Inflammatory macrophage treated with lipopolysaccharide for 1 hour (primary cell): ENCODE measurements at regions not wholly inside any gene's neighbourhood (a gene's known extent, or its start where the extent isn't known, plus 50 kb on each side); places are given as distances from the start of the nearest gene placed in this dataset.

Source experiments
- DNase-seq, 2 donors: peaks; one replicate each; pipeline ENCODE4 v3.0.0-alpha.2; 2020 to 2022

DNA sequence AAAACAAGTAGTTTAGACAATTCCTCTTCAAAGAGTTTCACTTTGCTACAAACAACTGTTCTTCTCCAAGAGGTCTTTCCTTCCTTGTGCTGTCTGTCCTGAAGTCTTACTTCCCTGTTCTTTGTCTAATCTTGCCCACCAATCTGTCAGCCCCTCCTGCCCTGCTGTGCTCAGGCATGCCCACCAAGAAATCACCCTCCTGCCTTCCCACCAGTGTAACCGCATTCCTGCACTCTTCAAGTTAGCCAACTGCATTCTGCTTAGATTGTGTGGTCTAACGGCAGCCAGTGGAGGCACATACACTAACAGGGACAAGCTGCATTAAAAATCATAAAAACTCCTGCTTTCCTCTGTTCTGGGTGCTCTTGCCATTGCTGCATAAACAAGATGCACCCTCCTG, 215.9 kb upstream of the RBMY1B start:
- DNase-seq: no peak

DNA sequence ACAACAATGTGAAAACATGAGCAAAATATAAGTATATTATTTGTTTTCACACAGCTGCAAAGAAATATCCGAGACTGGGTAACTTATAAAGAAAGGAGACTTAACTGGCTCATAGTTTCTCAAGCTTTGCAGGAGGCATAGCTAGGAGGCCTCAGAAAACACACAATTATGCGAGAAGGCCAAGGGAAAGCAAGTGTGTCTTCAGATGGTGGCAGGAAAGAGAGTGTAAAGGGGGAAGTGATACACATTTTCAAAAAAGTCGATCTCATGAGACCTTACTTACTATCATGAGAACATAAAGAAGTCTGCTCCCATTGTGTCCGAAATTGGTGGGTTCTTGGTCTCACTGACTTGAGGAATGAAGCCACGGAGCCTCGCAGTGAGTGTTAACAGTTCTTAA, 208.9 kb upstream of the RBMY1B start:
- no peak for DNase-seq

GRCh38 chrY:21315366-21315765, 195.8 kb upstream of the RBMY1B start:
- peak; percentile 42 to 46 for DNase-seq
